Stomach (tissue), 8 donors: ENCODE measurements at regions not wholly inside any gene's neighbourhood (a gene's known extent, or its start where the extent isn't known, plus 50 kb on each side); places are given as distances from the start of the nearest gene placed in this dataset.
"Not testable (repeated sequence)": the region's sequence is repeated elsewhere in the genome, so short reads cannot be mapped to it uniquely, and the experiment has no call there.

Experiments used
- DNase-seq, 2 donors: peaks; one replicate each; pipeline versions ENCODE4 v3.0.0 to v3.0.0-alpha.2; 2013 to 2019
- H3K27ac ChIP-seq, 5 donors: fragments of 200-600 bp in 4 of 5; sonication (generic) in 4 of 5; one replicate each; pipeline ENCODE4 v1.5.1; 2013 to 2019; ENCODE audit warnings: mild to moderate bottlenecking in 1 of 5, moderate library complexity in 1 of 5
- H3K27me3 ChIP-seq, 3 donors: fragments of 200-600 bp; sonication (generic); one replicate each; pipeline ENCODE4 v1.5.1; 2017 to 2019; ENCODE audit warnings: mixed run types in 1 of 3
- H3K36me3 ChIP-seq, 4 donors: fragments of 200-600 bp; sonication (generic); 1 replicate in 3 of 4; 2 replicates in 1 of 4; pipeline ENCODE4 v1.5.1; 2016 to 2019
- H3K4me1 ChIP-seq, 4 donors: fragments of 200-600 bp; sonication (generic); one replicate each; pipeline ENCODE4 v1.5.1; 2016 to 2019
- H3K4me3 ChIP-seq, 4 donors: fragments of 200-600 bp; sonication (generic) in 3 of 4; one replicate each; pipeline ENCODE4 v1.5.1; 2016 to 2019; ENCODE audit warnings: mild to moderate bottlenecking in 1 of 4
- H3K9me3 ChIP-seq, 4 donors: fragments of 200-600 bp; sonication (generic); one replicate each; pipeline ENCODE4 v1.5.1; 2016 to 2019
- CTCF ChIP-seq, 7 experiments: fragments of 450-650 bp in 4 of 7; fragments of 200-600 bp in 3 of 7; sonication (generic) in 3 of 7; IDR thresholded peaks; one replicate each; pipeline ENCODE4 v1.5.1; 2016 to 2019; ENCODE audit warnings: antibody characterized with exemption in 7 of 7, control low read depth in 2 of 7, mild to moderate bottlenecking in 1 of 7
- EP300 ChIP-seq: sonication (generic); formaldehyde crosslinking; IDR thresholded peaks from one replicate; pipeline ENCODE4 v1.6.1; 2017; ENCODE audit warnings: antibody characterized with exemption
- POLR2A ChIP-seq, 4 donors: fragments of 450-650 bp; IDR thresholded peaks; one replicate each; pipeline ENCODE4 v1.6.1; 2016; ENCODE audit warnings: antibody characterized with exemption in 4 of 4, control low read depth in 2 of 4, mild to moderate bottlenecking in 1 of 4, moderate library complexity in 1 of 4
- POLR2AphosphoS5 ChIP-seq, 3 donors: sonication (generic); formaldehyde crosslinking; IDR thresholded peaks; one replicate each; pipeline ENCODE4 v1.6.1; 2016; ENCODE audit warnings: antibody characterized with exemption in 3 of 3
- WGBS, 5 donors: extraction: QIAGEN DNeasy Blood & Tissue Kit in 3 of 5; methylation state at CpG; one replicate each; pipeline versions ENCODE4 v1.1.5 to v1.1.7; 2013 to 2018; 5-methylcytosine and 5-hydroxymethylcytosine counted together
- intact Hi-C: fragments of 100-400 bp; cut with DNase I; formaldehyde crosslinking; loops from one replicate; pipeline ENCODE4 v1.15.1; 2023; ENCODE audit warnings: low total_unique reads
- donor health status: healthy with polysubstance abuse.
- donor health status: Bipolar disorder and iron deficiency.
- donor health status: healthy.

- H3K4me1 ChIP-seq = no peaks in the 10 kb centered on the region
- 82 to 90% (median 84%) methylated on average over 3 of the region's 3 CpGs for WGBS, 5 donors
- no peak for TF ChIP-seq POLR2A (IDR thresholded peaks at IDR 0.05)
- no peak for TF ChIP-seq POLR2AphosphoS5 (IDR thresholded peaks at IDR 0.05)
- no peak for TF ChIP-seq EP300
- no peak for TF ChIP-seq CTCF (IDR thresholded peaks at IDR 0.05)
Observed at GRCh38 chr6:86193821-86194220, 551.1 kb upstream of the SYNCRIP start.

GRCh38 chr6:86192123-86192522, 549.4 kb upstream of the SYNCRIP start:
- Histone ChIP-seq H3K36me3 (no peaks in the 10 kb centered on the region), H3K9me3 (no peaks in the 10 kb centered on the region), H3K27ac (no peak overlapping the region), H3K4me1 (no peaks in the 10 kb centered on the region), H3K27me3 (no peaks in the 10 kb centered on the region), H3K4me3 (no peak overlapping the region)
- TF ChIP-seq CTCF (IDR thresholded peaks at IDR 0.05) = peak in 4 of 7 experiments; percentile 7 to 41 (median 24)
- no peak for TF ChIP-seq POLR2A (IDR thresholded peaks at IDR 0.05)
- TF ChIP-seq EP300 = no peak
- DNase-seq = peak in 1 of 2 donors; percentile 11
- WGBS, 5 donors = 44 to 54% (median 52%) methylated on average over 3 of the region's 3 CpGs
- intact Hi-C loops = no loop called here

More at GRCh38 chr6:86193821-86194220, 551.1 kb upstream of the SYNCRIP start:
- H3K4me3 ChIP-seq = no peak overlapping the region
- intact Hi-C loops = no loop called here
- no peaks in the 10 kb centered on the region for H3K36me3 ChIP-seq
- H3K9me3 ChIP-seq = no peaks in the 10 kb centered on the region
- H3K27ac ChIP-seq = no peak overlapping the region
- peak in 1 of 2 donors; percentile 9 for DNase-seq
- no peaks in the 10 kb centered on the region for H3K27me3 ChIP-seq

- H3K4me3 ChIP-seq, H3K9me3 ChIP-seq, H3K36me3 ChIP-seq, H3K27me3 ChIP-seq, H3K4me1 ChIP-seq, H3K27ac ChIP-seq, intact Hi-C loops: not testable (repeated sequence)
- peak in 1 of 2 donors; percentile 43 for DNase-seq
- TF ChIP-seq CTCF (IDR thresholded peaks at IDR 0.05) = peak in 1 of 7 experiments; percentile 11
- WGBS, 5 donors = 30 to 55% (median 52%) methylated on average over 9 of the region's 9 CpGs
Observed at GRCh38 chr6:86175149-86175548, 532.5 kb upstream of the SYNCRIP start.

GRCh38 chr6:86154852-86155251, 512.2 kb upstream of the SYNCRIP start:
- Histone ChIP-seq H3K27me3 (no peaks in the 10 kb centered on the region), H3K4me3 (no peak overlapping the region), H3K4me1 (no peaks in the 10 kb centered on the region), H3K9me3 (no peaks in the 10 kb centered on the region), H3K36me3 (no peaks in the 10 kb centered on the region), H3K27ac (no peak overlapping the region)
- no peak for TF ChIP-seq POLR2AphosphoS5 (IDR thresholded peaks at IDR 0.05)
- no peak for TF ChIP-seq EP300
- TF ChIP-seq CTCF (IDR thresholded peaks at IDR 0.05) = no peak
- TF ChIP-seq POLR2A (IDR thresholded peaks at IDR 0.05) = no peak
- DNase-seq = no peak
- intact Hi-C loops = no loop called here
